ENCODE measurements at regions not wholly inside any gene's neighbourhood (a gene's known extent, or its start where the extent isn't known, plus 50 kb on each side); places are given as distances from the start of the nearest gene placed in this dataset.

DNA sequence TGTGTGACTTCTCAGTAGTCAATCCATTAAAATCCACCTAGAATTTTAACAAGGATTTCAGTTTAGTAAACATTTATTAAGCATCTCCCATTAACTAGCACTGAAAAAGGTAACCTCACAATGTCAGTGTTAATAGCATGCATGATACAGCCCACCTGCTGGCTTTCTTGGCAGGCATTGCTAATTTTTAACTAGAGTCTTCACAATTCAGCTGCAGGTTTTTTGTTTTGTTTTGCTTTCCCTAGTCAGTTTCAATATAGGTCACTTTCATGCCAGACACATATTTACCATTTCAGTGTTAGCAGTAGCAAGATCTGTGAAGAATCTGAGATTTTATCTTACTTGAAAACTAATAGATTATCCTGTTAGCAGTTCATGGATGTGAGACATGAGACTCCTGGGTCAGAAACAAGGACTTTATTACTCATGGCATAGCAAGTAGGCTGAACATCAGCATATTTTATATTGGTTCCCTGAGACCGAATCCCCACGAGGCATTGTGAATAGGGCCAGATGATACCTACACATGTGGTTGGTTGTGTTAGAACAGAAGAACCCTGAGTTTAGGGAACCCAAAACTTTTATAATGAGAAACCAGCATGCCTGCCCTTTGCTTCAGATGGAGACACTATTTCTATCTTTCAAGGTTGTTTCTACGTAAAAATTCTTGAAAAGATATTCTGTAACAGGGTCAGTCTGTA lies 198.0 kb upstream of the HTR2A start:
- H3K4me3 ChIP-seq (ENCODE audit: low read length) = no peak overlapping the region
- TF ChIP-seq, protein P1, sequence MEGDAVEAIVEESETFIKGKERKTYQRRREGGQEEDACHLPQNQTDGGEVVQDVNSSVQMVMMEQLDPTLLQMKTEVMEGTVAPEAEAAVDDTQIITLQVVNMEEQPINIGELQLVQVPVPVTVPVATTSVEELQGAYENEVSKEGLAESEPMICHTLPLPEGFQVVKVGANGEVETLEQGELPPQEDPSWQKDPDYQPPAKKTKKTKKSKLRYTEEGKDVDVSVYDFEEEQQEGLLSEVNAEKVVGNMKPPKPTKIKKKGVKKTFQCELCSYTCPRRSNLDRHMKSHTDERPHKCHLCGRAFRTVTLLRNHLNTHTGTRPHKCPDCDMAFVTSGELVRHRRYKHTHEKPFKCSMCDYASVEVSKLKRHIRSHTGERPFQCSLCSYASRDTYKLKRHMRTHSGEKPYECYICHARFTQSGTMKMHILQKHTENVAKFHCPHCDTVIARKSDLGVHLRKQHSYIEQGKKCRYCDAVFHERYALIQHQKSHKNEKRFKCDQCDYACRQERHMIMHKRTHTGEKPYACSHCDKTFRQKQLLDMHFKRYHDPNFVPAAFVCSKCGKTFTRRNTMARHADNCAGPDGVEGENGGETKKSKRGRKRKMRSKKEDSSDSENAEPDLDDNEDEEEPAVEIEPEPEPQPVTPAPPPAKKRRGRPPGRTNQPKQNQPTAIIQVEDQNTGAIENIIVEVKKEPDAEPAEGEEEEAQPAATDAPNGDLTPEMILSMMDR (conservative IDR thresholded peaks at IDR 0.05; ENCODE audit: low read depth, low read length) = no peak
- no peak for DNase-seq (ENCODE audit: low read depth)

DNA sequence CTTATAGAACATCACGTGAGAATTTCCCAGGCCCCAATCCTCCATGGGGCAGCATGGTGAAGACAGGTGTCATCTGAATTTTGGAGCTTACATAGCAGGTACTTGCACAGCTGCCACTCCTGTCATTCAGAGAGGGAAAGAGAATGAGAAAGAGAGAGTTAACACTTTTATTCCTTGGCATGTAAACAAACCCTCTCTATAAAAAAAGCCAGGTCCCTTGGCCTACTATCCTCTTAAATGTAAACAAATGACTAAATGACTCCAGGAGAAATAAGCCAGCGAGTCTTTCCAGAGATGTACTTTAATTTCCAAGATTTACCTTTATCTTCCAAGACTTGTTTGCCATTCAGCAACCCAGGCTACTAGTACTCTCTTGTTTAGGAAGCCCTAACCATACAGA lies 195.3 kb upstream of the HTR2A start:
- TF ChIP-seq, protein P1 (conservative IDR thresholded peaks at IDR 0.05; ENCODE audit: low read depth, low read length) = no peak
- no peak for DNase-seq (ENCODE audit: low read depth)
- no peak overlapping the region for H3K4me3 ChIP-seq (ENCODE audit: low read length)

DNA sequence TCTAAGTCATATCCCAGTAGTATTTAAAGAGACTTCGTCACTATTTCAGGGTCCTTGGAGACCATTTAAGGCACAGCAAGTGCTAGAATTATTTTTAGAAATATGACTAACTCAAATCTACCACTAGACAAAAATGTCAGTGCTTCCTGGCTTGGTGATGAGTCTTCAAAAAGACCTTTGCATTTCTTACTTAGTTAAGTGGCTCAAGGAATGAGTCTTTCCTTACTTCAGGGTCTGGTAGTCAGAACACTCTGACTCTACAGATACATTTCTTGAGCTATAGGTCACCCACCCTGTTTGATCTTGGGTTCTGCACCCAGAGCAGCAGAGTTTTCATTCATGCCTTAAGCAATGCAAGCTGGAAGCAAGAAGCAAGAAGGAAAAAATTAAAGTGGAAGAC lies 191.0 kb upstream of the HTR2A start:
- TF ChIP-seq, protein P1 (conservative IDR thresholded peaks at IDR 0.05; ENCODE audit: low read depth, low read length) = no peak
- no peak for DNase-seq (ENCODE audit: low read depth)
- H3K4me3 ChIP-seq (ENCODE audit: low read length) = no peak overlapping the region

DNA sequence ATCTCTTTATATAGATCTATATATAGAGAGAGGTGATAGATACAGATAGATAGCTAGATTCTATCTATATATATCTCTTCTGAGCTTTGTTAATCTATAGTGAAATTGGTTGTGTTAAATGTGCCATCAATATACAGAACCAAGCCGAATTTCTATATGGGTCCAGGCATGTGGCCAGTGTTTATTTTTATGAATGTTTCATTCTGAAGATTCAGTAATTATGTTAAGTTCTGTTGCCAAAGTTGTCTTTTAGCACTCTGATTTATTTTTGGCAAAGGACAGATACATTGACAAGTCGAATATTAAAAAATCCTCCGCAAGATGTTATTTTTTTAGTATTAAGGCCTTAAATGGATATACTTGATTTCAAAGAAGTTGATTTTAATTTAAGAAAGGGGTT lies 190.4 kb upstream of the HTR2A start:
- TF ChIP-seq, protein P1 (conservative IDR thresholded peaks at IDR 0.05; ENCODE audit: low read depth, low read length) = no peak
- DNase-seq (ENCODE audit: low read depth) = no peak
- H3K4me3 ChIP-seq (ENCODE audit: low read length) = no peak overlapping the region

DNA sequence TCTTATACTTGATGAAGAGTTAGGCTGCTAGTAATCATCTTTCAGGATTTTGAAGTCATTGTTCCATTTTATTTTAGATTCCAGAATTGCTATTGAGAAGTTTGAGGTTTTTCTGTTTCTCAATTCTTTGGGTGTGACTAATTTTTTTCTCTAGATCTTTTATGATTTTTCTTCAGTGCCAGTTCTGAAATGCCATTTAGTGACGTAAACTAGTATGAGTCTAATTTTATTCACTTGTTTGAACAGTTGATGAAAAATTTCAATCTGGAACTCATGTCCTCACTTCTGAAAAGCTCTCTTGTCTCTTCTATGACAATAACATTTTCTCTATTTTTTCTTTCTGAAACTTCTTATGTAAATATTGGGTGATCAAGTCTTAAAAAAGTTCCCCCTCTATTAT lies 188.5 kb upstream of the HTR2A start:
- no peak overlapping the region for H3K4me3 ChIP-seq (ENCODE audit: low read length)
- no peak for DNase-seq (ENCODE audit: low read depth)
- TF ChIP-seq, protein P1 (conservative IDR thresholded peaks at IDR 0.05; ENCODE audit: low read depth, low read length) = no peak

DNA sequence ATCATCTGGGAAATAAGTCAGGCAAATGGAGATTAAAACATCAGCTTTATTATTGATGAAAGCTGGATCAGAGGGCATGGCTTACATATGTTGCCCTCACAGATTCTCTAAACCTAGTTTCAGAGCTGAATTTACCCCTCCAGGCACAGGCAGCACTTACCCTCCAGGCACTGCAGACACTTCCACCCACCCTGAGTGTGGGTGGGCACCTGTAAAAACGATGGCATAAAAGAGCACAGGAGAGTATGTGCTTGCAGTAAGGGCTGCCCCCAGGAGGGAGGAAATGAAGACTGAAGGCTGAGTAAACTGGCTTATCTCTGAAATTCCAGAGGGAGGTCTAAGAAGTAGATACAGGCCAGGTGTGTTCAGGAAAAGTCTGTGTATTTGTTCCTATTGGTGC lies 185.0 kb upstream of the HTR2A start:
- H3K4me3 ChIP-seq (ENCODE audit: low read length) = no peak overlapping the region
- TF ChIP-seq, protein P1 (conservative IDR thresholded peaks at IDR 0.05; ENCODE audit: low read depth, low read length) = no peak
- DNase-seq (ENCODE audit: low read depth) = no peak

DNA sequence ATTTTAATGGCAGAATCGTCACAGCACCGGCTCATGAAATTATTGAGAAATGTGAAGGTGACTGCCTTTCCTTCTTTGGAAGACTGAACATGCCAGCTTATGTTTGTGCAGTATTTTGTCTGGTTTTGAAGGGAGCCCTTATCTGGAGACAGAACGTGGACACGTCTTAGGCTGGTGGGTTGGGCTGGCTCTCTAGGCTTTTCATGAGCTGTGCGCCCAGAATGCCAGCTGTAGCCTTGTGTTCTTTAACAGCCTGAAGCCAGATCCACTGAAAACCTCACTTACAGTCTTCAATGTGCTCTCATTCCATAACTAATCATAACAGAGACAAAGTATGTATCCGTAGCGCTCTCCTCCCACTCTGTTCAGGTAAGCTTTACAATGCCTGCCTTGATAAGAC lies 184.4 kb upstream of the HTR2A start:
- DNase-seq (ENCODE audit: low read depth) = no peak
- TF ChIP-seq, protein P1 (conservative IDR thresholded peaks at IDR 0.05; ENCODE audit: low read depth, low read length) = no peak
- no peak overlapping the region for H3K4me3 ChIP-seq (ENCODE audit: low read length)
